Mucosa of gallbladder (tissue), 1 donor: ENCODE measurements at regions not wholly inside any gene's neighbourhood (a gene's known extent, or its start where the extent isn't known, plus 50 kb on each side); places are given as distances from the start of the nearest gene placed in this dataset.
"Not testable (repeated sequence)": the region's sequence is repeated elsewhere in the genome, so short reads cannot be mapped to it uniquely, and the experiment has no call there.

Source experiments
- DNase-seq: peaks from one replicate; pipeline ENCODE4 v3.0.0-alpha.2; 2020; ENCODE audit warnings: low spot score
- donor health status: DM: no; HTN: no; CAD: no.

GRCh38 chr10:61818251-61818650 lies 83.2 kb upstream of the ARID5B start:
- not testable (repeated sequence) for DNase-seq

- DNase-seq: no peak
These were observed 82.3 kb upstream of the ARID5B start for GRCh38 chr10:61819208-61819607.

GRCh38 chr10:61821153-61821552 lies 80.3 kb upstream of the ARID5B start:
- DNase-seq: no peak

GRCh38 chr10:61821693-61822092 lies 79.8 kb upstream of the ARID5B start:
- DNase-seq: no peak

GRCh38 chr10:61822096-61822495 lies 79.4 kb upstream of the ARID5B start:
- DNase-seq: no peak

GRCh38 chr10:61822781-61823230 lies 78.7 kb upstream of the ARID5B start:
- DNase-seq: no peak

- no peak for DNase-seq
These were observed 76.5 kb upstream of the ARID5B start for GRCh38 chr10:61825001-61825400.

GRCh38 chr10:61825628-61826027 lies 75.9 kb upstream of the ARID5B start:
- no peak for DNase-seq

GRCh38 chr10:61828034-61828433 lies 73.5 kb upstream of the ARID5B start:
- DNase-seq: no peak

GRCh38 chr10:61828788-61829187 lies 72.7 kb upstream of the ARID5B start:
- DNase-seq: no peak

GRCh38 chr10:61830072-61830845 lies 71.2 kb upstream of the ARID5B start:
- no peak for DNase-seq

- DNase-seq: no peak
These were observed 70.6 kb upstream of the ARID5B start for GRCh38 chr10:61830846-61831273.

- no peak for DNase-seq
These were observed 68.5 kb upstream of the ARID5B start for GRCh38 chr10:61832866-61833481.

- DNase-seq: no peak
These were observed 67.0 kb upstream of the ARID5B start for GRCh38 chr10:61834519-61834918.

- peak; percentile 16 for DNase-seq
These were observed 66.2 kb upstream of the ARID5B start for GRCh38 chr10:61835069-61835945.

- DNase-seq: no peak
These were observed 65.3 kb upstream of the ARID5B start for GRCh38 chr10:61835946-61836887.

GRCh38 chr10:61836888-61837754 lies 64.4 kb upstream of the ARID5B start:
- no peak for DNase-seq

GRCh38 chr10:61837755-61838171 lies 63.7 kb upstream of the ARID5B start:
- DNase-seq: no peak

GRCh38 chr10:61839916-61840315 lies 61.6 kb upstream of the ARID5B start:
- DNase-seq: no peak

GRCh38 chr10:61840403-61840802 lies 61.1 kb upstream of the ARID5B start:
- DNase-seq: no peak
